ENCODE measurements at regions not wholly inside any gene's neighbourhood (a gene's known extent, or its start where the extent isn't known, plus 50 kb on each side); places are given as distances from the start of the nearest gene placed in this dataset.

DNA sequence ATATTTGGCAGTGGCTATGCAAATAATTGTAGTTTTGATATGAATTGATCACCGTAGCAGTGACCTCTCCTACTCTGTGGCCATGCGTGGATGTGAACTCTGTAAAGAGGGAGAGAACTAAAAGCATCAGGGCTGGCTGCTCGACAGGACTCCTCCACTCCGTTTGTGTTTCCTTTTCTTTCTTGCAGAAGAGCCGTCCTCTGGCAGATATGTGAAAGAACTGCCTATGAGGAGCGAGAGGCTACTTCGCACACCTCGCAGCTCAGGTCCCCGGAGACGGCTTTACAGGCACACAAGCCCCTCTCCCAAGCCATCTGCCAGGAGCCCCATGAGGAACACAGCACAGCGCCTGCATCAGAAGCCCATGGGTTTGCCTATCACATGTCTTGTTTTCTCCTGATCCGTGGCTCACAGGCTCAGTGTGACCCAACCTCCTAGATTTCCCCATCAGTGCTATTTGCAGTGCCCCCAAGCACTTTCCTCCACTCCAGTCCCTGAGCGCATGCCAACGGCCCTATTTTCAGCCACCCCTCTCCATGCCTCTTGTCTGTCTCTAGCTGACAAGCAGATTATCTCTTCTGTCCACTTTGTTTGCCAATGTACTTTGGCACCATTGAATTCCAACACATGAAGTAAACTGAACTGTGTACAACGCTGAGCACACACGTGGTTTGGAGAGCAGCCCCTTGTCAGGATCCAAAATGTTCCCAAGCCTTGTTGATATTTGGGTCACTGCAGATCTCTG is 164.3 kb upstream of the AKR1E2 start:
- no peak for DNase-seq

DNA sequence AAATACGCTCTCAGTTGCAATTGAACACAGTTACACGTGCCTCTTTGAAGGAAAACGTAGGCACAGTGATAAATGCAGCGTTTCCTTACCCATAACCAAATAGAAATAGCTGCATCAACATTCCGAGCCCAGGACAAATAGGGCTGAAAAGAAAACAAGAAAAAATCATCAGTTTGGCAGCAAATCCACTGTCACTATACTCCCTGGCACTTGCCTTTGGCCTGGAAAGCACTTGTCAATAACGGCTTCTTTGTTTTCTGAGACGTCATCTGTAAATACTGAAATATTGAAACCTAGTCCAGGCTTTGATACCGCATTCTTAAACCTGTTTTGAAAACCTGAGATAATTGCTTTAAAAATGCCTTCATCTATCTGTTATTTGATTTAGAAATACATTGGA is 167.2 kb upstream of the AKR1E2 start:
- DNase-seq, result no peak

DNA sequence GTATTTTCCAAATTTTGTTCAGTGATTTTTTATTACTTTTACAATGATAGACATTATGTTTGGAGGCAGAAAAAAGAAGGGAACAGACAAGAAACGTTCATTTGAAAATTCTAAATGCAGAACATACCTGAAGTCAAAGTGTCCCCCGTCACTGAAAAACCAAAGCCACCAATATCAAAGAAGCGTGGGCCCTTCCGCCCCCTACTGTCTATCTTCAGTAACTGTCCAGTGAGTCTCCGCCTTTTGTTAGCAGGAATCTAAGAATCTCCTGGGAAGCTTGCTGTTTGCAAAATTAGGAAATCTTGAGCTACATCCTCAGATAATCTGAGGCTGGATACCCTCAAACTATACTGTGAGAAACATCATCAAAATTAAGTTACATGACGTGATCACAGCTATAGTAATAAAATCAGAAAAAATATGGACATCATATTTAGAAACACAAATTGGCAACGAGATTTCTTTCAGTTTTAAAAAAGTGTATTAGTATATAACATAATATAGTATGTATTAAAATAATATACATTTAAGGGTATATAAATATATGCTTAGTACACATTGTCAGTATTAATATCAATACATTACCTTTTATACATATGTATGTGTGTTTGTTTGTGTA is 169.3 kb upstream of the AKR1E2 start:
- peak in 4 of 5 donors; percentile 22 to 46 (median 26) for DNase-seq

DNA sequence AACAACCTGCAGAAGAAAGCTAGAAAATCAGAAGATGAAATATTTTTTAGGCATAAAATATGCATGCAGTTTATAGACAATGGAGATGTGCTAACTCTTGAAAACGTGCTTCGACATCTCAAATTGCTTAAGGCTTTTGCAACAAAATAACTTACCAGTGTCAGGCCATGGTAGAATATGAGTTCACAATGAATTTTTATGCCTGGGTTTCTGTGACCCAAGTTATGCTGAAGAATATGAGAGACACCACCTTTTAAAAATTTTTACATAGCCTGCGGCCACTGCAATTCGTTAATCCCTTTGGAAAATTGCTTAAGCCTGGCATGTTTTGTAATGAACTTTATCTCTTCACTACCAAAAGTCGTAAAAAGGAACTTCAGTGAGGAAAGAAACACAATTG is 170.1 kb upstream of the AKR1E2 start:
- DNase-seq, result no peak

GRCh38 chr10:4655406-4655805 is 170.6 kb upstream of the AKR1E2 start:
- no peak for DNase-seq

GRCh38 chr10:4654496-4654895 is 171.5 kb upstream of the AKR1E2 start:
- DNase-seq, result no peak

DNA sequence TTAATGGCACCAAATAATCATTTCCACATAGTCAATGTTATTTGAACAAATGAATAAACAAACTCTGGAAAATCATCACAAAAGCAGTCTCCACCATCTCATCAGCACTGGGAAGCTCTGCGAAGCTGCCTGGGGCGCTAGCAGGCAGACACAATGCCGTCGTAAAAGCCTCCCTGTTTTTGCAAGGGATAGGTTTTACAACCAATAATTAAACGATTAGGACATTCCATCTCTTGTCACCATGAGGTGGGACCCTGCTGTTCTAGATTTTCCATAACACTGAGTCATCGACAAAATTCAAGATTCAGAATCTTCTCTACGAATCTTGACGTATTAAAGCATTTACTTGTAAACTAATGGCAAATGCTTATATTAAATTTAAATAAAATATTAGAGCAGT is 172.8 kb upstream of the AKR1E2 start:
- no peak for DNase-seq

DNA sequence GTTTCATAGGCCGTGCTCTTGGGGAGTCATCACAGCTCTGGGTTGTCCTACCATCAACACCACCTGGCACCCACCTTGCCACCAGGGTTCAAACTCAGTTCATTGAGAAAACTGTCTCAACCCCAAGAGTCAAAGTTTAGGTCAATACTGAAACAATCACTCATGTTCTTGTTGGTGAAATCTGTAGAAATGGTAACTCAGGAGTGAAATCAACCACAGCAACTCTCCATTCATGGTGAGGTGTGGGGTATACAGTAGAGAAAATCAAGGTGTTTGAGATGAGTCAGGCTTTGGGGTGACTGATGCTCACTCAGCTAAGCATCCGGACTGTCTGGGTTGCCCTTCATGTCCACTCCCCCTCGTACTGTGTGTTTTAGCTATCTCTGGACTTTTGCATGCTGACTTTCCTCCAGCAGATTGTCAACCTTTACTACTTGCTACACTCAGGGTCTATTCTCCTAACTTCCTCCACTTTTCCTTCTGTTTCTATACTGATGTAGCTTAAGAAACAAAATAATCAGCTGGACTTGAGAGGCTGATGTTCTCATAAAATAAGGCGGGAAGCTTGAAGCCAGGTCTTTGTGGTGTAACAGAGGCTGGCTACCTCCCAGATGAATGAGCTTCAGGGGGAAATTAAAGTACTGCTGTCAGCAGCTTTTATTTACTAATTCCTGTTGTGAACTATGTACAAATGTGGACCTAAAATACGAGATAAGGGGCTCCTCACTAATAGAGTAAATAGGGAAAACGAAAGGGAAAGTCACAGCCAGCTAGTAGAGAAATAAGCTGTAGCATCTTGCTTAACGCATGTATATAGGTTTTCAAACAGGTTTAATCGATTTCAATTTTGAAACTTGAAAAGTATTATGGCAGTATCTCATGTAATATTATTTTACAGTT is 173.6 kb upstream of the AKR1E2 start:
- peak in 1 of 5 donors; percentile 26 for DNase-seq

GRCh38 chr10:4651404-4652037 is 174.5 kb upstream of the AKR1E2 start:
- DNase-seq, result peak in 1 of 5 donors; percentile 33

- DNase-seq, result no peak
Measured at GRCh38 chr10:4650582-4650981, 175.4 kb upstream of the AKR1E2 start.

DNA sequence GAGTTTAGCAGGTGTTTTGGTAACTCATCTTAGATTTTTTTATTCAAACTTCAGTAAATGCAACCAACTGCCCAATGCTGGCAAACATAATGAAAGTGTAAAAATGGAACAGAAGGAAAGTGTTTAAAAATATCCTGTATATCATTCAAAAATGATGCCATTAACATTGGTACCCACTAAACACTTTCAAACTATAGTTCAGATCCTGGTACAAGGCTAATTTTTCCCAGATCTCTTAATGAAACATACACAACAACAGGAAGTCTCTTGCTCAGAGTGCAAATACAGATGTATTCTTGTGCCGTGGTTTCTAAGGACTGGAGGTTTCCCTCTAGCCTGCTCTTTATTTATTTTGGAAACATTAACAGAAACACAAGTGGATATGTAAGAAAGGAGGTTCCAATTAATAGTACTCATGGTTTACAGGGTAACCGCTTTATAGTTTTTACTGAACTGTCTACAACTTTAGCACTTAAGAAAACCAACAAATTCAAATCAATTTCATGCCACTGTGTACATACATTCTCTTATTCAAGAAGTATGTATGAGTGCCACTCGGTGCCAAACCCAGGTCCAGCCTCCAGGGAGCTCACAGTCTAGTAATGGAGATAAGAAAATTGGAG is 176.0 kb upstream of the AKR1E2 start:
- DNase-seq, result no peak

- DNase-seq, result no peak
Measured at GRCh38 chr10:4649471-4649870, 176.5 kb upstream of the AKR1E2 start.

DNA sequence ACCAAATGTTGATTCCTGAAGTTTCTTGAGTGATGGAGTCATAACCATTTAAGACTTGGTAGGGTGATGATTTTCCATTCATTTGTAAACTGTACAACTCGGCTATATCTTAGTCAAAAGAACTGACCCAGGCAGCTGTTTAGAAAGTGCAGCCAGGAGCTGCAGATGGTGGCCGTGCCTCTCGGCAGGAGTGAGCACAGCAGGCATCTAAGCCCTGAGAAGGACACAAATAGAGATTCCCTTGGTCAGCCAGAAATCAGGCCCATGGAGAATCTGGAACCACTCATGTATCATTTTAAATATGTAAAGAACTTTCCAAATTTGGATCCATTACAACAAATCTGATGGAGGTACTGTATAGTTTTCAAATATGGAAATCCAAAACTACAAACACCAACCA is 177.0 kb upstream of the AKR1E2 start:
- no peak for DNase-seq

GRCh38 chr10:4647109-4647785 is 178.8 kb upstream of the AKR1E2 start:
- no peak for DNase-seq

- no peak for DNase-seq
Measured at GRCh38 chr10:4646547-4646946, 179.5 kb upstream of the AKR1E2 start.

DNA sequence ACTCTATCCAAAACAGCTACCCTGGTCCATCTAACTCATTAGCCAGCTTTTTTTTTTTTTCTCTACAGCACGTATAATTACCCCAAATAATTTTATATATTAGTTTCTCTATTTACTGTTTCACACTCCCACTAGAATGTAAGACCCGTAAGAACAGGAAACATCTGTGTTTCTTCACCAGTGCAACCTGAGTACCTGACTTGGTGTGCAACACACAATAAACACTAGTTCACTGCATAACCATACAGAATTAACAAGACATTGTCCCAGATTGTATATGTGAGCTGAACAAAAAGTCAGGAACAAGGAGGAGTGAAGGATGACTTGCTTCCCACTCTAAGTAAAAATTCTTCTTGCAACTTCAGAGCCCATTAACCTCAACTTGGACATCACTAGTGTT is 180.2 kb upstream of the AKR1E2 start:
- DNase-seq, result no peak

DNA sequence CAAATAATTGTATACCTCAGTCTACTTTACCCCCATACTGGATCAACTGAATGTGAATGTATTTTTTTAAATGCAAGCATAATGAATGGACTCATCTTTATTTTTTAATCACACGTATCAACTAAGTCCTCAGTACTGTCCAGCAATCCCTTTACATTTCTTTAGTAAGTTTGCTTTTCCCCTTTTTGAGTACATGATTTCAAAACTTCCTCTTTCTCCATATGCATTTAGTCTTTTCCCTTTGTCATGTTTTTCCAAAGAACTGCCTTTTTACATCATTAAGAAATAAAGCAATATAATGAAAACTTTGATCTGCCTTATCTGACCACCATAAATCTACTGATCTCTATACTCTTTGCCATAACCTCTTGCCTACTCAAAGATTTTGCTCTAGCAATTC is 182.5 kb upstream of the AKR1E2 start:
- no peak for DNase-seq

- DNase-seq, result no peak
Measured at GRCh38 chr10:4639960-4640359, 186.0 kb upstream of the AKR1E2 start.

GRCh38 chr10:4638099-4638498 is 187.9 kb upstream of the AKR1E2 start:
- DNase-seq, result no peak

- DNase-seq, result no peak
Measured at GRCh38 chr10:4637657-4638056, 188.3 kb upstream of the AKR1E2 start.

DNA sequence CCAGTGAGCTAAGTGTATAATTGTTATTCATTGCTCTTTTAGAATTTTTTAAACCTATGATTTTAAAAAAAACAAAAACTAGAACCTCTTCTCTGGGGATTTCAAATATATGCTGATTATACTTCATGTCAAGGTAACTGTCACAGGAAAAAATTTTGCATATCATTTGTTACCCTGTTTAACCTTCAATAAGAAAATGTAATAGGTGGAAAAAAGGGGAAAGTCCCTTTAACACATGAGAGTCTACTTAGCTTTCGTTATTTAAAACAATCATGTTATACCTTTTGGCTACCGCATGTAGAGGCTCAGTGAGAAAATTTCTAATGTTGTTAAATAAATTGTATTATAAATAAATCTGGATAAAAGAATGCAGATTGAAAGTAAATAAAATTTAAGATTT is 190.1 kb upstream of the AKR1E2 start:
- DNase-seq, result no peak

GRCh38 chr10:4635388-4635787 is 190.6 kb upstream of the AKR1E2 start:
- no peak for DNase-seq
